HPDE6-E6E7 (cell line): ENCODE measurements at regions not wholly inside any gene's neighbourhood (a gene's known extent, or its start where the extent isn't known, plus 50 kb on each side); places are given as distances from the start of the nearest gene placed in this dataset.

Source experiments
- DNase-seq: peaks from one replicate; pipeline ENCODE4 v3.0.0; 2011; ENCODE audit warnings: missing footprints; ENCODE audit errors: extremely low spot score

GRCh38 chr10:107933076-107933475 lies 768.6 kb upstream of the SORCS1 start:
- no peak for DNase-seq

GRCh38 chr10:107931808-107932207 lies 767.3 kb upstream of the SORCS1 start:
- no peak for DNase-seq

- DNase-seq = no peak
Measured at GRCh38 chr10:107930037-107930436, 765.5 kb upstream of the SORCS1 start.

- DNase-seq = no peak
Measured at GRCh38 chr10:107924458-107924857, 760.0 kb upstream of the SORCS1 start.

GRCh38 chr10:107919626-107920235 lies 755.2 kb upstream of the SORCS1 start:
- no peak for DNase-seq

- DNase-seq = no peak
Measured at GRCh38 chr10:107918171-107918570, 753.7 kb upstream of the SORCS1 start.

GRCh38 chr10:107915215-107915610 lies 750.7 kb upstream of the SORCS1 start:
- no peak for DNase-seq

GRCh38 chr10:107914450-107915214 lies 750.1 kb upstream of the SORCS1 start:
- DNase-seq = no peak

- DNase-seq = no peak
Measured at GRCh38 chr10:107913317-107914294, 749.1 kb upstream of the SORCS1 start.

GRCh38 chr10:107901076-107901475 lies 736.6 kb upstream of the SORCS1 start:
- no peak for DNase-seq

GRCh38 chr10:107900131-107900530 lies 735.6 kb upstream of the SORCS1 start:
- DNase-seq = no peak

- no peak for DNase-seq
Measured at GRCh38 chr10:107899502-107900062, 735.1 kb upstream of the SORCS1 start.

- DNase-seq = no peak
Measured at GRCh38 chr10:107899075-107899474, 734.6 kb upstream of the SORCS1 start.

GRCh38 chr10:107898392-107898791 lies 733.9 kb upstream of the SORCS1 start:
- no peak for DNase-seq

- no peak for DNase-seq
Measured at GRCh38 chr10:107894516-107894915, 730.0 kb upstream of the SORCS1 start.

- no peak for DNase-seq
Measured at GRCh38 chr10:107889105-107889504, 724.6 kb upstream of the SORCS1 start.

GRCh38 chr10:107880185-107880584 lies 715.7 kb upstream of the SORCS1 start:
- DNase-seq = no peak

- no peak for DNase-seq
Measured at GRCh38 chr10:107873007-107873406, 708.5 kb upstream of the SORCS1 start.

- no peak for DNase-seq
Measured at GRCh38 chr10:107865691-107866090, 701.2 kb upstream of the SORCS1 start.

- no peak for DNase-seq
Measured at GRCh38 chr10:107859065-107859464, 694.6 kb upstream of the SORCS1 start.

- no peak for DNase-seq
Measured at GRCh38 chr10:107856047-107856315, 691.5 kb upstream of the SORCS1 start.
